H9 (cell line): ENCODE measurements at regions not wholly inside any gene's neighbourhood (a gene's known extent, or its start where the extent isn't known, plus 50 kb on each side); places are given as distances from the start of the nearest gene placed in this dataset.

Source experiments
- DNase-seq: peaks from one replicate; pipeline ENCODE4 v3.0.0-alpha.2; 2017
- H2AFZ ChIP-seq: one replicate; pipeline ENCODE4 v1.6.1; 2013; ENCODE audit warnings: mild to moderate bottlenecking, low read length, control low read depth, moderate library complexity
- H2AK5ac ChIP-seq: 2 replicates; pipeline ENCODE4 v1.6.1; 2013; ENCODE audit warnings: low read length, control low read depth, mixed read lengths; ENCODE audit not compliant: insufficient read length
- H2BK120ac ChIP-seq: one replicate; pipeline ENCODE4 v1.6.1; 2013; ENCODE audit warnings: low read depth, mild to moderate bottlenecking, low read length, control low read depth, inconsistent platforms; ENCODE audit not compliant: poor library complexity, severe bottlenecking
- H2BK12ac ChIP-seq: 2 replicates; pipeline ENCODE4 v1.6.1; 2013; ENCODE audit warnings: low read length, control low read depth, mixed read lengths, low read depth; ENCODE audit not compliant: insufficient read length
- H2BK15ac ChIP-seq: 2 replicates; pipeline ENCODE4 v1.6.1; 2013; ENCODE audit warnings: low read depth, low read length, control low read depth
- H2BK20ac ChIP-seq: one replicate; pipeline ENCODE4 v1.6.1; 2013; ENCODE audit warnings: low read depth, mild to moderate bottlenecking, low read length, control low read depth, inconsistent platforms; ENCODE audit not compliant: poor library complexity, severe bottlenecking
- H2BK5ac ChIP-seq: 2 replicates; pipeline ENCODE4 v1.6.1; 2013; ENCODE audit warnings: low read length, control low read depth, mixed read lengths; ENCODE audit not compliant: insufficient read length
- H3K14ac ChIP-seq: 2 replicates; pipeline ENCODE4 v1.6.1; 2013; ENCODE audit warnings: low read length, control low read depth; ENCODE audit not compliant: insufficient read depth
- H3K18ac ChIP-seq: 2 replicates; pipeline ENCODE4 v1.6.1; 2013; ENCODE audit warnings: low read depth, mild to moderate bottlenecking, mixed read lengths, low read length, control low read depth; ENCODE audit not compliant: insufficient read length
- H3K23ac ChIP-seq: 2 replicates; pipeline ENCODE4 v1.6.1; 2013; ENCODE audit warnings: low read length, control low read depth, mixed read lengths, low read depth; ENCODE audit not compliant: insufficient read length
- H3K23me2 ChIP-seq: 2 replicates; pipeline ENCODE4 v1.6.1; 2013; ENCODE audit warnings: low read depth, mild to moderate bottlenecking, mixed read lengths, low read length, control low read depth; ENCODE audit not compliant: insufficient read length, poor library complexity, severe bottlenecking
- H3K27ac ChIP-seq: 2 replicates; pipeline ENCODE4 v1.5.1; 2013; ENCODE audit warnings: low read length, control low read depth, mixed read lengths, low read depth; ENCODE audit not compliant: insufficient read length
- H3K27me3 ChIP-seq: 2 replicates; pipeline ENCODE4 v1.6.1; 2013; ENCODE audit warnings: low read length, control low read depth, inconsistent platforms; ENCODE audit not compliant: insufficient read depth
- H3K4ac ChIP-seq: 2 replicates; pipeline ENCODE4 v1.6.1; 2013; ENCODE audit warnings: low read depth, mild to moderate bottlenecking, control low read depth, inconsistent platforms, low read length, moderate library complexity
- H3K4me1 ChIP-seq: 2 replicates; pipeline ENCODE4 v1.6.1; 2013; ENCODE audit warnings: low read length, control low read depth, inconsistent platforms; ENCODE audit not compliant: insufficient read depth
- H3K4me2 ChIP-seq: 2 replicates; pipeline ENCODE4 v1.6.1; 2013; ENCODE audit warnings: low read length, control low read depth, mixed read lengths; ENCODE audit not compliant: insufficient read length, insufficient read depth
- H3K56ac ChIP-seq: 2 replicates; pipeline ENCODE4 v1.6.1; 2013; ENCODE audit warnings: low read depth, mild to moderate bottlenecking, mixed read lengths, low read length, control low read depth; ENCODE audit not compliant: insufficient read length
- H3K79me1 ChIP-seq: 2 replicates; pipeline ENCODE4 v1.6.1; 2013; ENCODE audit warnings: low read depth, mild to moderate bottlenecking, moderate library complexity, low read length, control low read depth, inconsistent platforms; ENCODE audit not compliant: insufficient read depth, poor library complexity, severe bottlenecking
- H3K79me2 ChIP-seq: 2 replicates; pipeline ENCODE4 v1.6.1; 2013; ENCODE audit warnings: low read length, control low read depth, inconsistent platforms; ENCODE audit not compliant: insufficient read depth
- H3K9ac ChIP-seq: 2 replicates; pipeline ENCODE4 v1.6.1; 2013; ENCODE audit warnings: low read length, control low read depth, mixed read lengths; ENCODE audit not compliant: insufficient read length; ENCODE audit errors: extremely low read depth
- H3K9me3 ChIP-seq: one replicate; pipeline ENCODE4 v1.6.1; 2013; ENCODE audit warnings: low read depth, low read length, inconsistent platforms; ENCODE audit not compliant: control insufficient read depth
- H3T11ph ChIP-seq: one replicate; pipeline ENCODE4 v1.6.1; 2013; ENCODE audit warnings: mild to moderate bottlenecking, low read length, control low read depth, inconsistent platforms
- H4K20me1 ChIP-seq: one replicate; pipeline ENCODE4 v1.6.1; 2013; ENCODE audit not compliant: control insufficient read depth, insufficient read length, insufficient read depth
- H4K5ac ChIP-seq: 2 replicates; pipeline ENCODE4 v1.6.1; 2013; ENCODE audit warnings: low read depth, mild to moderate bottlenecking, mixed read lengths, low read length, control low read depth; ENCODE audit not compliant: insufficient read length
- H4K8ac ChIP-seq: replicated peaks from 2 replicates; pipeline ENCODE4 v1.6.1; 2013; ENCODE audit warnings: low read length, control low read depth, mixed read lengths, low read depth; ENCODE audit not compliant: insufficient read length
- H4K91ac ChIP-seq: 2 replicates; pipeline ENCODE4 v1.6.1; 2013; ENCODE audit warnings: low read depth, mild to moderate bottlenecking, moderate library complexity, mixed read lengths, low read length, control low read depth; ENCODE audit not compliant: insufficient read length
- H3K27ac Mint-ChIP-seq, 3 experiments: 2 replicates in 2 of 3; 3 replicates in 1 of 3; pipeline ENCODE4 v1.8.0; 2020 to 2021; ENCODE audit warnings: mixed read lengths in 3 of 3, mild to moderate bottlenecking in 1 of 3, moderate library complexity in 1 of 3
- H3K27me3 Mint-ChIP-seq: 2 replicates; pipeline ENCODE4 v1.8.0; 2021; ENCODE audit warnings: low read depth, mild to moderate bottlenecking, moderate library complexity, mixed read lengths
- H3K36me3 Mint-ChIP-seq, 3 experiments: 2 replicates in 2 of 3; 3 replicates in 1 of 3; pipeline ENCODE4 v1.8.0; 2020 to 2021; ENCODE audit warnings: low read depth in 3 of 3, mixed read lengths in 3 of 3; ENCODE audit not compliant: insufficient read depth in 1 of 3
- H3K4me1 Mint-ChIP-seq, 2 experiments: 2 replicates each; pipeline ENCODE4 v1.8.0; 2020; ENCODE audit warnings: mixed read lengths in 2 of 2
- H3K4me3 Mint-ChIP-seq, 2 experiments: 2 replicates in 1 of 2; 3 replicates in 1 of 2; pipeline ENCODE4 v1.8.0; 2020 to 2021; ENCODE audit warnings: mild to moderate bottlenecking in 2 of 2, mixed read lengths in 2 of 2, moderate library complexity in 1 of 2
- H3K9me3 Mint-ChIP-seq, 2 experiments: 2 replicates in 1 of 2; 3 replicates in 1 of 2; pipeline ENCODE4 v1.8.0; 2020; ENCODE audit warnings: mild to moderate bottlenecking in 2 of 2, mixed read lengths in 2 of 2, moderate library complexity in 1 of 2
- CTCF ChIP-seq: fragments of 200-600 bp; sonication (generic); conservative IDR thresholded peaks from 3 replicates; pipeline ENCODE4 v1.8.0; 2021; ENCODE audit warnings: antibody characterized with exemption, mild to moderate bottlenecking
- WGBS: extraction: QIAGEN DNeasy Blood & Tissue Kit; methylation state at CpG from one replicate; pipeline ENCODE4 v1.1.7; 2013; ENCODE audit warnings: missing lambda C conversion rate, low lambda C conversion rate, mixed read lengths; ENCODE audit not compliant: insufficient read length; ENCODE audit errors: extremely low coverage; 5-methylcytosine and 5-hydroxymethylcytosine counted together

GRCh38 chr3:7879572-7879971 is 622.1 kb upstream of the LMCD1 start:
- Histone ChIP-seq H2AK5ac (no peak overlapping the region), H2BK120ac (no peak overlapping the region), H3K79me1 (no peaks in the 10 kb centered on the region), H4K91ac (no peak overlapping the region), H3K18ac (no peak overlapping the region), H2BK15ac (no peak overlapping the region), H3K27ac (no peak overlapping the region), H4K20me1 (no peaks in the 10 kb centered on the region), H3K4me1 (no peaks in the 10 kb centered on the region), H4K8ac (no peak overlapping the region), H3K4ac (no peak overlapping the region), H2BK5ac (no peak overlapping the region), H3K27me3 (no peaks in the 10 kb centered on the region), H2BK12ac (no peak overlapping the region), H3K9me3 (no peaks in the 10 kb centered on the region), H2AFZ (no peak overlapping the region), H3K79me2 (no peaks in the 10 kb centered on the region), H4K5ac (no peak overlapping the region), H3K23me2 (no peaks in the 10 kb centered on the region), H3K9ac (no peak overlapping the region), H3K4me2 (no peak overlapping the region), H3K23ac (no peak overlapping the region), H3K14ac (no peak overlapping the region), H3K56ac (no peak overlapping the region), H3T11ph (no peak overlapping the region), H2BK20ac (no peak overlapping the region)
- Mint-ChIP-seq H3K4me1 (no peaks in the 10 kb centered on the region), H3K27ac (no peak overlapping the region), H3K27me3 (no peaks in the 10 kb centered on the region), H3K36me3 (no peaks in the 10 kb centered on the region), H3K4me3 (no peak overlapping the region), H3K9me3 (no peaks in the 10 kb centered on the region; a peak in 3 of 5 replicates)
- no peak for DNase-seq
- no CpG with 5 or more reads among the region's 1 CpG for WGBS
- TF ChIP-seq CTCF = no peak
